Right lobe of liver (tissue), 4 donors: ENCODE measurements at regions not wholly inside any gene's neighbourhood (a gene's known extent, or its start where the extent isn't known, plus 50 kb on each side); places are given as distances from the start of the nearest gene placed in this dataset.

Experiments used
- CTCF ChIP-seq, 4 donors: fragments of 200-600 bp in 3 of 4; fragments of 450-650 bp in 1 of 4; IDR thresholded peaks; one replicate each; pipeline versions ENCODE4 v1.5.1 to v1.8.0; 2016 to 2022; ENCODE audit warnings: antibody characterized with exemption in 4 of 4, mild to moderate bottlenecking in 2 of 4
- POLR2A ChIP-seq: fragments of 450-650 bp; IDR thresholded peaks from one replicate; pipeline ENCODE4 v1.6.1; 2017; ENCODE audit warnings: antibody characterized with exemption, mild to moderate bottlenecking
- donor health status: DM: no; HTN: no; CAD: no.
- donor health status: DM: no; HTN: no; CAD: no.
- donor health status: DM: no; HTN: yes; CAD: no.

GRCh38 chr6:66423047-66423446 is 716.0 kb upstream of the EYS start:
- no peak for TF ChIP-seq CTCF (IDR thresholded peaks at IDR 0.05)
- TF ChIP-seq POLR2A: no peak
